K562 (cell line): ENCODE measurements at regions not wholly inside any gene's neighbourhood (a gene's known extent, or its start where the extent isn't known, plus 50 kb on each side); places are given as distances from the start of the nearest gene placed in this dataset.
A peak's percentile ranks its signal among the peaks of the same experiment; 100 is the strongest.

ENCODE experiments used
- BRD4 ChIP-seq: fragments of 200-600 bp; sonication (generic); IDR thresholded peaks from 2 replicates; pipeline ENCODE4 v1.6.1; 2017; ENCODE audit warnings: inconsistent platforms
- DLX4 ChIP-seq: fragments of 250-450 bp; sonication (Bioruptor Pico); IDR thresholded peaks from 2 replicates; pipeline ENCODE4 v1.6.1; 2021; ENCODE audit warnings: mild to moderate bottlenecking
- ETV6 ChIP-seq, 3 experiments: fragments of 150-350 bp in 1 of 3; sonication (generic) in 1 of 3; formaldehyde crosslinking in 1 of 3; IDR thresholded peaks; 2 replicates each; pipeline versions ENCODE4 v1.6.1 to v1.8.0; 2014 to 2022; ENCODE audit warnings: borderline replicate concordance in 2 of 3, low read depth in 2 of 3, antibody characterized with exemption in 1 of 3, low read length in 1 of 3, mild to moderate bottlenecking in 1 of 3, missing genetic modification reagents in 1 of 3
- NFE2L1 ChIP-seq: fragments of 450-650 bp; IDR thresholded peaks from 2 replicates; pipeline ENCODE4 v1.6.1; 2016; ENCODE audit warnings: missing genetic modification characterization, low read depth, mild to moderate bottlenecking, missing compliant biosample characterization, moderate library complexity, borderline replicate concordance
- POLR2AphosphoS5 ChIP-seq: IDR thresholded peaks from 2 replicates; pipeline ENCODE4 v1.6.1; 2011; ENCODE audit warnings: mild to moderate bottlenecking, low read depth, low read length, moderate library complexity; ENCODE audit not compliant: control insufficient read depth, insufficient read depth
- RBM34 ChIP-seq: fragments of 200-400 bp; formaldehyde crosslinking; IDR thresholded peaks from 2 replicates; pipeline ENCODE4 v1.6.1; 2018; ENCODE audit warnings: low read length, borderline replicate concordance; ENCODE audit not compliant: insufficient read depth
- RCOR1 ChIP-seq, 2 experiments: IDR thresholded peaks; 2 replicates each; pipeline ENCODE4 v1.6.1; 2012; ENCODE audit warnings: low read depth in 2 of 2, low read length in 2 of 2, borderline replicate concordance in 1 of 2, improper control_type of control experiment in 1 of 2
- REST ChIP-seq, 2 experiments: fragments of 450-650 bp; formaldehyde crosslinking in 1 of 2; IDR thresholded peaks; 2 replicates each; pipeline versions ENCODE4 v1.4.0 to v1.6.1; 2014 to 2020; ENCODE audit warnings: mild to moderate bottlenecking in 2 of 2, borderline replicate concordance in 1 of 2, low read depth in 1 of 2
- TCF15 ChIP-seq: fragments of 250-450 bp; sonication (Bioruptor Pico); IDR thresholded peaks from 2 replicates; pipeline ENCODE4 v1.8.0; 2022; ENCODE audit warnings: moderate library complexity, mild to moderate bottlenecking, inconsistent platforms
- ZNF280A ChIP-seq: fragments of 450-650 bp; IDR thresholded peaks from 2 replicates; pipeline ENCODE4 v1.6.1; 2018; ENCODE audit warnings: mild to moderate bottlenecking, low read depth; ENCODE audit not compliant: partially characterized antibody
- ZNF316 ChIP-seq: fragments of 450-650 bp; IDR thresholded peaks from 2 replicates; pipeline ENCODE4 v1.6.1; 2016
- ZNF79 ChIP-seq: fragments of 250-450 bp; sonication (Bioruptor Pico); IDR thresholded peaks from 2 replicates; pipeline ENCODE4 v1.4.0; 2020; ENCODE audit warnings: low read depth, mild to moderate bottlenecking, moderate library complexity

- TF ChIP-seq ETV6 (IDR thresholded peaks at IDR 0.05; ENCODE audit: borderline replicate concordance in 1 of 2, low read depth in 2 of 2, low read length in 1 of 2) = no peak
- TF ChIP-seq ETV6 (CRISPR knock-in tag; IDR thresholded peaks at IDR 0.05; ENCODE audit: borderline replicate concordance) = no peak
- TF ChIP-seq ZNF316 = peak; percentile 92
- TF ChIP-seq TCF15 (CRISPR knock-in tag) = no peak
- TF ChIP-seq RCOR1 (IDR thresholded peaks at IDR 0.05; ENCODE audit: borderline replicate concordance in 1 of 2, low read depth in 2 of 2, low read length in 2 of 2) = 0 out of 4 replicates have a peak, but pooled peaks of 1 of the 2 experiments have one; percentile 1
- peak; percentile 57; the same call in 1 of the 2 replicates for TF ChIP-seq REST (IDR thresholded peaks at IDR 0.05; ENCODE audit: borderline replicate concordance)
- TF ChIP-seq REST (CRISPR knock-in tag; IDR thresholded peaks at IDR 0.05; ENCODE audit: low read depth) = no peak
- TF ChIP-seq ZNF280A = no peak
- TF ChIP-seq DLX4 (CRISPR knock-in tag) = no peak
- no peak for TF ChIP-seq RBM34
- TF ChIP-seq NFE2L1 (tag) = peak; percentile 73
- peak; percentile 10; the same call in 1 of the 2 replicates for TF ChIP-seq POLR2AphosphoS5
- no peak for TF ChIP-seq ZNF79 (CRISPR knock-in tag)
- peak; percentile 22; the same call in 1 of the 2 replicates for TF ChIP-seq BRD4
Measured at GRCh38 chr4:80125252-80126177, 52.5 kb upstream of the ANTXR2 start (continued).
